Suprapubic skin (tissue), 4 donors: ENCODE measurements at regions not wholly inside any gene's neighbourhood (a gene's known extent, or its start where the extent isn't known, plus 50 kb on each side); places are given as distances from the start of the nearest gene placed in this dataset.

Experiments
- EP300 ChIP-seq: sonication (generic); formaldehyde crosslinking; IDR thresholded peaks from one replicate; pipeline ENCODE4 v1.6.1; 2017; ENCODE audit warnings: antibody characterized with exemption
- POLR2A ChIP-seq, 2 donors: fragments of 450-650 bp; IDR thresholded peaks; one replicate each; pipeline ENCODE4 v1.6.1; 2017; ENCODE audit warnings: antibody characterized with exemption in 2 of 2, mild to moderate bottlenecking in 2 of 2, moderate library complexity in 2 of 2
- POLR2AphosphoS5 ChIP-seq, 3 donors: sonication (generic); formaldehyde crosslinking; IDR thresholded peaks; one replicate each; pipeline ENCODE4 v1.6.1; 2017; ENCODE audit warnings: antibody characterized with exemption in 3 of 3
- TF ChIP-seq, protein P1 (sequence below), 2 donors: fragments of 200-600 bp in 1 of 2; fragments of 450-650 bp in 1 of 2; sonication (generic) in 1 of 2; IDR thresholded peaks; one replicate each; pipeline ENCODE4 v1.5.1; 2016 to 2019; ENCODE audit warnings: antibody characterized with exemption in 2 of 2, mild to moderate bottlenecking in 1 of 2, moderate library complexity in 1 of 2

DNA sequence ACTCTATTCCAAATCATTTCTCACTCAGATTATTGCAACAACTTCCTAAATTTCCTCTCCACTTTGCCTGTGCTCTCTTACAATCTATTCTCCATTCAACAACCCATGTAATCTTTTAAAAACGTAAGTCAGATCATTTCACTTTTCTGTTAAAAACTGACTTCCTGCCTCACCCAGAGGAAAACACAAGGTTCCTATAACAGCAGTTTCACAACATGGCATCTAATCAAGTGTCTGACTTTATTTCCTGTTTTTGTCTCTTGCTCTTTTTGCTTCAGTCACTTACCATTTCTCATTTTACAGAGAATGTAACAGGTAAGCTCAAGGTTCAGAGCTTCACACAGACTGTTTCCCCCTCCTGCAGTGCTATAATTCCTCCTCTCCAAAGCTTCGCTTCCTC lies 560.7 kb downstream of the LRRIQ3 start:
- no peak for TF ChIP-seq POLR2AphosphoS5 (IDR thresholded peaks at IDR 0.05)
- TF ChIP-seq, protein P1, sequence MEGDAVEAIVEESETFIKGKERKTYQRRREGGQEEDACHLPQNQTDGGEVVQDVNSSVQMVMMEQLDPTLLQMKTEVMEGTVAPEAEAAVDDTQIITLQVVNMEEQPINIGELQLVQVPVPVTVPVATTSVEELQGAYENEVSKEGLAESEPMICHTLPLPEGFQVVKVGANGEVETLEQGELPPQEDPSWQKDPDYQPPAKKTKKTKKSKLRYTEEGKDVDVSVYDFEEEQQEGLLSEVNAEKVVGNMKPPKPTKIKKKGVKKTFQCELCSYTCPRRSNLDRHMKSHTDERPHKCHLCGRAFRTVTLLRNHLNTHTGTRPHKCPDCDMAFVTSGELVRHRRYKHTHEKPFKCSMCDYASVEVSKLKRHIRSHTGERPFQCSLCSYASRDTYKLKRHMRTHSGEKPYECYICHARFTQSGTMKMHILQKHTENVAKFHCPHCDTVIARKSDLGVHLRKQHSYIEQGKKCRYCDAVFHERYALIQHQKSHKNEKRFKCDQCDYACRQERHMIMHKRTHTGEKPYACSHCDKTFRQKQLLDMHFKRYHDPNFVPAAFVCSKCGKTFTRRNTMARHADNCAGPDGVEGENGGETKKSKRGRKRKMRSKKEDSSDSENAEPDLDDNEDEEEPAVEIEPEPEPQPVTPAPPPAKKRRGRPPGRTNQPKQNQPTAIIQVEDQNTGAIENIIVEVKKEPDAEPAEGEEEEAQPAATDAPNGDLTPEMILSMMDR (IDR thresholded peaks at IDR 0.05): no peak
- no peak for TF ChIP-seq POLR2A (IDR thresholded peaks at IDR 0.05)
- TF ChIP-seq EP300: no peak
